ENCODE measurements at regions not wholly inside any gene's neighbourhood (a gene's known extent, or its start where the extent isn't known, plus 50 kb on each side); places are given as distances from the start of the nearest gene placed in this dataset.

GRCh38 chr2:5227062-5227699 is 465.0 kb upstream of the SOX11 start:
- TF ChIP-seq EZH2 (IDR thresholded peaks at IDR 0.05; ENCODE audit: insufficient read depth, poor library complexity, severe bottlenecking) (no peak), EZH2phosphoT487 (IDR thresholded peaks at IDR 0.05; ENCODE audit: insufficient read depth, low read depth) (no peak)

Measured in GM23248 (cell line).